Neural progenitor cell (in vitro differentiated cells): ENCODE measurements at regions not wholly inside any gene's neighbourhood (a gene's known extent, or its start where the extent isn't known, plus 50 kb on each side); places are given as distances from the start of the nearest gene placed in this dataset.

ENCODE experiments used
- EZH2 ChIP-seq: fragments of 200-600 bp; sonication (generic); IDR thresholded peaks from 2 replicates; pipeline ENCODE4 v1.6.1; 2017; ENCODE audit warnings: antibody characterized with exemption, mild to moderate bottlenecking, moderate library complexity
- TF ChIP-seq, protein P1 (sequence below): fragments of 200-600 bp; sonication (generic); IDR thresholded peaks from 2 replicates; pipeline ENCODE4 v1.5.1; 2017; ENCODE audit warnings: antibody characterized with exemption, mild to moderate bottlenecking

DNA sequence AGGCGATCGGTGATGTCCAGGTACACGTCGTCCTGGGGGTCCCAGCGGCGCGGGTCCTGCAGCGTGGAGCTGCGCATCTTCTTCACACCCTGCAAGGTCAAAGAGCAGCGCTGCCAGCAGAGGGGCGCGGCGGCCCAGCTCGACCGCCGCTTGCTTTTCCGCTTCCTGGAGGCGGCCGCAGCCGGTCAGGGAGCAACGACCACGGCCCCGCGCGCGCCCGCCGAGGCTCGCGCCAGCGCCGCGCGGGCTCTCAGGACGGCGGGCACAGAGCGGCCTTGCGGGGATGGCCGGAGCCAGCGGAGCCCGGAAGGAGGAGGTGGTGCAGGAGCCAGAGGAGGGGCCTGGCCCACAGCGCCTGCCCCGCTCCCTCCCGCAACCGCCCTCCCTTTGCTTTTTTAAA lies 76.4 kb upstream of the CDC14C start:
- TF ChIP-seq, protein P1, sequence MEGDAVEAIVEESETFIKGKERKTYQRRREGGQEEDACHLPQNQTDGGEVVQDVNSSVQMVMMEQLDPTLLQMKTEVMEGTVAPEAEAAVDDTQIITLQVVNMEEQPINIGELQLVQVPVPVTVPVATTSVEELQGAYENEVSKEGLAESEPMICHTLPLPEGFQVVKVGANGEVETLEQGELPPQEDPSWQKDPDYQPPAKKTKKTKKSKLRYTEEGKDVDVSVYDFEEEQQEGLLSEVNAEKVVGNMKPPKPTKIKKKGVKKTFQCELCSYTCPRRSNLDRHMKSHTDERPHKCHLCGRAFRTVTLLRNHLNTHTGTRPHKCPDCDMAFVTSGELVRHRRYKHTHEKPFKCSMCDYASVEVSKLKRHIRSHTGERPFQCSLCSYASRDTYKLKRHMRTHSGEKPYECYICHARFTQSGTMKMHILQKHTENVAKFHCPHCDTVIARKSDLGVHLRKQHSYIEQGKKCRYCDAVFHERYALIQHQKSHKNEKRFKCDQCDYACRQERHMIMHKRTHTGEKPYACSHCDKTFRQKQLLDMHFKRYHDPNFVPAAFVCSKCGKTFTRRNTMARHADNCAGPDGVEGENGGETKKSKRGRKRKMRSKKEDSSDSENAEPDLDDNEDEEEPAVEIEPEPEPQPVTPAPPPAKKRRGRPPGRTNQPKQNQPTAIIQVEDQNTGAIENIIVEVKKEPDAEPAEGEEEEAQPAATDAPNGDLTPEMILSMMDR: no peak
- no peak for TF ChIP-seq EZH2
